SW 1271 (cell line): ENCODE measurements at regions not wholly inside any gene's neighbourhood (a gene's known extent, or its start where the extent isn't known, plus 50 kb on each side); places are given as distances from the start of the nearest gene placed in this dataset.
"Not testable (repeated sequence)": the region's sequence is repeated elsewhere in the genome, so short reads cannot be mapped to it uniquely, and the experiment has no call there.

Source experiments
- DNase-seq, 2 experiments: peaks; one replicate each; lab custom pipeline; 2025; lab: John Stamatoyannopoulos, UW

- not testable (repeated sequence) for DNase-seq
Measured at GRCh38 chr2:85941490-85941889, 52.7 kb upstream of the ST3GAL5 start.

- DNase-seq = no peak
Measured at GRCh38 chr2:85939131-85939530, 50.3 kb upstream of the ST3GAL5 start.
